ENCODE measurements at regions not wholly inside any gene's neighbourhood (a gene's known extent, or its start where the extent isn't known, plus 50 kb on each side); places are given as distances from the start of the nearest gene placed in this dataset.
"Not testable (repeated sequence)": the region's sequence is repeated elsewhere in the genome, so short reads cannot be mapped to it uniquely, and the experiment has no call there.

- CTCF ChIA-PET: no interaction called here
- Histone ChIP-seq H3K4me3 (ENCODE audit: low read depth, low read length) (no peak overlapping the region), H3K27me3 (ENCODE audit: control insufficient read depth, insufficient read depth, low read length) (no peaks in the 10 kb centered on the region), H3K36me3 (ENCODE audit: control insufficient read depth, insufficient read depth, low read length) (no peaks in the 10 kb centered on the region)
- TF ChIP-seq CTCF (IDR thresholded peaks at IDR 0.05; ENCODE audit: insufficient read depth, low read depth, low read length): no peak
- no peak for DNase-seq (ENCODE audit: low read depth)
- POLR2A ChIA-PET: interaction anchor here (0.7 kb wide), 1 partner anchor 29 kb away, joined by 3 read pairs; no protein-coding TSS in a partner anchor
Measured at GRCh38 chr6:74259981-74260380, 564.0 kb downstream of the CD109 start.

- TF ChIP-seq CTCF (IDR thresholded peaks at IDR 0.05; ENCODE audit: insufficient read depth, low read depth, low read length): no peak
- ChIA-PET CTCF (interaction anchor here (0.7 to 1.6 kb wide), 2 partner anchors 13 to 337 kb away, joined by 3 to 4 read pairs; no protein-coding TSS in a partner anchor), POLR2A (no interaction called here)
- Histone ChIP-seq H3K27me3 (ENCODE audit: control insufficient read depth, insufficient read depth, low read length) (no peaks in the 10 kb centered on the region), H3K4me3 (ENCODE audit: low read depth, low read length) (no peak overlapping the region), H3K36me3 (ENCODE audit: control insufficient read depth, insufficient read depth, low read length) (no peaks in the 10 kb centered on the region)
- no peak for DNase-seq (ENCODE audit: low read depth)
Measured at GRCh38 chr6:74256781-74257180, 560.8 kb downstream of the CD109 start.

- no peaks in the 10 kb centered on the region for H3K36me3 ChIP-seq (ENCODE audit: control insufficient read depth, insufficient read depth, low read length)
- no peak for TF ChIP-seq CTCF (IDR thresholded peaks at IDR 0.05; ENCODE audit: insufficient read depth, low read depth, low read length)
- H3K4me3 ChIP-seq (ENCODE audit: low read depth, low read length): no peak overlapping the region
- CTCF ChIA-PET: interaction anchor here (0.7 to 1.6 kb wide), 2 partner anchors 13 to 338 kb away, joined by 3 to 4 read pairs; no protein-coding TSS in a partner anchor
- no peak for DNase-seq (ENCODE audit: low read depth)
- H3K27me3 ChIP-seq (ENCODE audit: control insufficient read depth, insufficient read depth, low read length): no peaks in the 10 kb centered on the region
- POLR2A ChIA-PET: no interaction called here
Measured at GRCh38 chr6:74256381-74256780, 560.4 kb downstream of the CD109 start.

GRCh38 chr6:74255007-74255406, 559.0 kb downstream of the CD109 start:
- DNase-seq (ENCODE audit: low read depth); H3K27me3 ChIP-seq (ENCODE audit: control insufficient read depth, insufficient read depth, low read length); H3K4me3 ChIP-seq (ENCODE audit: low read depth, low read length); H3K36me3 ChIP-seq (ENCODE audit: control insufficient read depth, insufficient read depth, low read length); POLR2A ChIA-PET; CTCF ChIA-PET: not testable (repeated sequence)

GRCh38 chr6:74254147-74254546, 558.1 kb downstream of the CD109 start:
- CTCF ChIA-PET; H3K36me3 ChIP-seq (ENCODE audit: control insufficient read depth, insufficient read depth, low read length); DNase-seq (ENCODE audit: low read depth); H3K4me3 ChIP-seq (ENCODE audit: low read depth, low read length); POLR2A ChIA-PET; H3K27me3 ChIP-seq (ENCODE audit: control insufficient read depth, insufficient read depth, low read length): not testable (repeated sequence)

- Histone ChIP-seq H3K36me3 (ENCODE audit: control insufficient read depth, insufficient read depth, low read length) (no peaks in the 10 kb centered on the region), H3K27me3 (ENCODE audit: control insufficient read depth, insufficient read depth, low read length) (no peaks in the 10 kb centered on the region), H3K4me3 (ENCODE audit: low read depth, low read length) (no peak overlapping the region)
- no peak for DNase-seq (ENCODE audit: low read depth)
- ChIA-PET CTCF (interaction anchor here (0.6 kb wide), 2 partner anchors 13 to 19 kb away, joined by 3 read pairs; no protein-coding TSS in a partner anchor), POLR2A (no interaction called here)
- no peak for TF ChIP-seq CTCF (IDR thresholded peaks at IDR 0.05; ENCODE audit: insufficient read depth, low read depth, low read length)
Measured at GRCh38 chr6:74253261-74253660, 557.3 kb downstream of the CD109 start.

All from BJ (cell line).